Vagina (tissue), 2 donors: ENCODE measurements at regions not wholly inside any gene's neighbourhood (a gene's known extent, or its start where the extent isn't known, plus 50 kb on each side); places are given as distances from the start of the nearest gene placed in this dataset.

Experiments
- CTCF ChIP-seq, 3 experiments: fragments of 450-650 bp in 2 of 3; fragments of 200-600 bp in 1 of 3; sonication (generic) in 1 of 3; IDR thresholded peaks; one replicate each; pipeline ENCODE4 v1.5.1; 2017 to 2019; ENCODE audit warnings: antibody characterized with exemption in 3 of 3, mild to moderate bottlenecking in 2 of 3, moderate library complexity in 2 of 3
- POLR2AphosphoS5 ChIP-seq, 2 donors: sonication (generic); formaldehyde crosslinking; IDR thresholded peaks; one replicate each; pipeline ENCODE4 v1.9.0; 2017; ENCODE audit warnings: antibody characterized with exemption in 2 of 2, mild to moderate bottlenecking in 2 of 2, low read depth in 1 of 2; ENCODE audit not compliant: insufficient read depth in 1 of 2

- TF ChIP-seq CTCF (IDR thresholded peaks at IDR 0.05) (no peak), POLR2AphosphoS5 (IDR thresholded peaks at IDR 0.05; ENCODE audit: insufficient read depth in 1 of 2, low read depth in 1 of 2) (no peak)
These were observed 225.2 kb upstream of the TCERG1L start for GRCh38 chr10:131536676-131537075.
